Uterus (tissue), 2 donors: ENCODE measurements at regions not wholly inside any gene's neighbourhood (a gene's known extent, or its start where the extent isn't known, plus 50 kb on each side); places are given as distances from the start of the nearest gene placed in this dataset.

Experiments
- CTCF ChIP-seq, 4 experiments: fragments of 200-600 bp in 2 of 4; fragments of 450-650 bp in 2 of 4; sonication (generic) in 2 of 4; IDR thresholded peaks; one replicate each; pipeline ENCODE4 v1.5.1; 2016 to 2019; ENCODE audit warnings: antibody characterized with exemption in 4 of 4, mild to moderate bottlenecking in 2 of 4, moderate library complexity in 1 of 4
- POLR2A ChIP-seq, 2 donors: fragments of 450-650 bp; IDR thresholded peaks; one replicate each; pipeline ENCODE4 v1.6.1; 2016; ENCODE audit warnings: antibody characterized with exemption in 2 of 2, mild to moderate bottlenecking in 1 of 2, moderate library complexity in 1 of 2

DNA sequence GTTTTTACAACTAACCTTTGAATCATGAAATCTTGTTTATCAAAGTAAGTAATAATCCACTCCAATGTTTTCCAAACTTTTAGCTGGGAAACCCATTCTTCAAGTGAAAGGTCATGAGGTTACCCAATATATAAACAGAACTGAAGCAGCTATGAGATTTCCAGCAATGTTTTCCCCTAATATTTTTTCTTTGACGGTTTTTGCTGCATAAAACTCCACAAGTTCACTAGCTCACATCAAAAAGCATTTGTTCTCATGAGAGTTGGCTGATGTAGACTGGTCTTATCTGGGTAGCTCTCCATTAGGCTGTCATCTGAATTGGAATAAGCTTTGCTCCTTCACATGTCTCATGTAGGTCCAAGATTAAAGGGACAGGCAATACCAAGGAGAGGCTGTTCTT, 241.2 kb upstream of the LRRC3B start:
- TF ChIP-seq CTCF (IDR thresholded peaks at IDR 0.05): no peak
- TF ChIP-seq POLR2A (IDR thresholded peaks at IDR 0.05): no peak
